A673 (cell line): ENCODE measurements at regions not wholly inside any gene's neighbourhood (a gene's known extent, or its start where the extent isn't known, plus 50 kb on each side); places are given as distances from the start of the nearest gene placed in this dataset.

Experiments used
- BruUV-seq: library from RNA; stranded (reverse); fragments of 400-500 nt; replicated peaks from 2 replicates; lab custom pipeline; 2021; lab: Mats Ljungman, UMichigan
- CTCF ChIA-PET: fragments of 300-600 bp; sonication (Branson Sonifier 250); formaldehyde crosslinking; loops from one replicate; lab custom pipeline; 2022; ENCODE audit warnings: antibody characterized with exemption; lab: Charles Lee
- POLR2A ChIA-PET: fragments of 300-600 bp; sonication (Branson Sonifier 250); formaldehyde crosslinking; loops from one replicate; lab custom pipeline; 2022; ENCODE audit warnings: antibody characterized with exemption; ENCODE audit not compliant: low non-redundant PET; lab: Charles Lee
- DNase-seq: peaks from one replicate; pipeline ENCODE4 v3.0.0-alpha.2; 2015; ENCODE audit warnings: low spot score
- H3K27ac ChIP-seq: fragments of 200-600 bp; sonication (generic); 2 replicates; pipeline ENCODE4 v1.5.1; 2016; ENCODE audit warnings: mixed run types, low read depth, mild to moderate bottlenecking, mixed read lengths, antibody characterized with exemption, low read length; ENCODE audit not compliant: poor library complexity, severe bottlenecking
- H3K27me3 ChIP-seq: fragments of 200-600 bp; sonication (generic); replicated peaks from 2 replicates; pipeline ENCODE4 v1.6.1; 2017; ENCODE audit warnings: mixed run types, low read depth, mild to moderate bottlenecking, mixed read lengths, antibody characterized with exemption, low read length; ENCODE audit not compliant: insufficient read depth, poor library complexity
- H3K36me3 ChIP-seq: fragments of 200-600 bp; sonication (generic); 2 replicates; pipeline ENCODE4 v1.6.1; 2016; ENCODE audit warnings: mixed run types, mild to moderate bottlenecking, mixed read lengths, antibody characterized with exemption, low read length; ENCODE audit not compliant: insufficient read depth, poor library complexity, severe bottlenecking
- H3K4me1 ChIP-seq: fragments of 200-600 bp; sonication (generic); 2 replicates; pipeline ENCODE4 v1.6.1; 2017; ENCODE audit warnings: mixed run types, mild to moderate bottlenecking, mixed read lengths, antibody characterized with exemption, low read length; ENCODE audit not compliant: insufficient read depth, poor library complexity, severe bottlenecking
- H3K4me3 ChIP-seq: fragments of 200-600 bp; sonication (generic); 2 replicates; pipeline ENCODE4 v1.5.1; 2016; ENCODE audit warnings: low read depth, mixed run types, mild to moderate bottlenecking, mixed read lengths, low read length; ENCODE audit not compliant: poor library complexity, severe bottlenecking
- H3K9me3 ChIP-seq: fragments of 200-600 bp; sonication (generic); 2 replicates; pipeline ENCODE4 v1.6.1; 2016; ENCODE audit warnings: mixed run types, low read depth, mild to moderate bottlenecking, mixed read lengths, antibody characterized with exemption, low read length; ENCODE audit not compliant: poor library complexity, severe bottlenecking
- CTCF ChIP-seq: fragments of 300-800, 200-600 bp; sonication (generic); conservative IDR thresholded peaks from 2 replicates; pipeline ENCODE4 v1.5.1; 2017; ENCODE audit warnings: low read depth, mild to moderate bottlenecking, antibody characterized with exemption, low read length, moderate library complexity, mixed read lengths
- EZH2 ChIP-seq: fragments of 200-600 bp; sonication (generic); IDR thresholded peaks from 2 replicates; pipeline ENCODE4 v1.6.1; 2017; ENCODE audit warnings: borderline replicate concordance, low read depth, mild to moderate bottlenecking, mixed read lengths, antibody characterized with exemption, low read length; ENCODE audit not compliant: poor library complexity, severe bottlenecking
- intact Hi-C: fragments of 100-400 bp; cut with micrococcal nuclease; formaldehyde crosslinking; loops from one replicate; pipeline ENCODE4 v1.10.0; 2022; ENCODE audit not compliant: unreplicated experiment

- Histone ChIP-seq H3K9me3 (no peaks in the 10 kb centered on the region), H3K27ac (no peak overlapping the region), H3K4me3 (no peak overlapping the region), H3K36me3 (no peaks in the 10 kb centered on the region), H3K4me1 (no peaks in the 10 kb centered on the region), H3K27me3 (no peaks in the 10 kb centered on the region)
- DNase-seq, result no peak
- TF ChIP-seq EZH2 (no peak), CTCF (no peak)
- no TSS peak for BruUV-seq
- POLR2A ChIA-PET, result no interaction called here
- CTCF ChIA-PET, result no interaction called here
- intact Hi-C loops, result no loop called here
Observed at GRCh38 chr10:90399782-90400181, 458.1 kb downstream of the HTR7 start.

- intact Hi-C loops, result no loop called here
- no peaks in the 10 kb centered on the region for H3K27me3 ChIP-seq
- H3K4me1 ChIP-seq, result no peaks in the 10 kb centered on the region
- H3K36me3 ChIP-seq, result no peaks in the 10 kb centered on the region
- ChIA-PET CTCF (no interaction called here), POLR2A (no interaction called here)
- no peak for TF ChIP-seq EZH2
- TF ChIP-seq CTCF, result no peak
- no TSS peak for BruUV-seq
- no peak overlapping the region for H3K27ac ChIP-seq
- H3K4me3 ChIP-seq, result no peak overlapping the region
- no peak for DNase-seq
- no peaks in the 10 kb centered on the region for H3K9me3 ChIP-seq
Observed at GRCh38 chr10:90403211-90404000, 454.4 kb downstream of the HTR7 start.

GRCh38 chr10:90407131-90407530 is 450.7 kb downstream of the HTR7 start:
- DNase-seq, result no peak
- Histone ChIP-seq H3K4me1 (no peaks in the 10 kb centered on the region), H3K27me3 (no peaks in the 10 kb centered on the region), H3K4me3 (no peak overlapping the region), H3K36me3 (no peaks in the 10 kb centered on the region), H3K9me3 (no peaks in the 10 kb centered on the region), H3K27ac (no peak overlapping the region)
- TF ChIP-seq EZH2 (no peak), CTCF (no peak)
- no TSS peak for BruUV-seq
- ChIA-PET CTCF (no interaction called here), POLR2A (no interaction called here)
- intact Hi-C loops, result no loop called here
